ENCODE measurements at regions not wholly inside any gene's neighbourhood (a gene's known extent, or its start where the extent isn't known, plus 50 kb on each side); places are given as distances from the start of the nearest gene placed in this dataset.

DNA sequence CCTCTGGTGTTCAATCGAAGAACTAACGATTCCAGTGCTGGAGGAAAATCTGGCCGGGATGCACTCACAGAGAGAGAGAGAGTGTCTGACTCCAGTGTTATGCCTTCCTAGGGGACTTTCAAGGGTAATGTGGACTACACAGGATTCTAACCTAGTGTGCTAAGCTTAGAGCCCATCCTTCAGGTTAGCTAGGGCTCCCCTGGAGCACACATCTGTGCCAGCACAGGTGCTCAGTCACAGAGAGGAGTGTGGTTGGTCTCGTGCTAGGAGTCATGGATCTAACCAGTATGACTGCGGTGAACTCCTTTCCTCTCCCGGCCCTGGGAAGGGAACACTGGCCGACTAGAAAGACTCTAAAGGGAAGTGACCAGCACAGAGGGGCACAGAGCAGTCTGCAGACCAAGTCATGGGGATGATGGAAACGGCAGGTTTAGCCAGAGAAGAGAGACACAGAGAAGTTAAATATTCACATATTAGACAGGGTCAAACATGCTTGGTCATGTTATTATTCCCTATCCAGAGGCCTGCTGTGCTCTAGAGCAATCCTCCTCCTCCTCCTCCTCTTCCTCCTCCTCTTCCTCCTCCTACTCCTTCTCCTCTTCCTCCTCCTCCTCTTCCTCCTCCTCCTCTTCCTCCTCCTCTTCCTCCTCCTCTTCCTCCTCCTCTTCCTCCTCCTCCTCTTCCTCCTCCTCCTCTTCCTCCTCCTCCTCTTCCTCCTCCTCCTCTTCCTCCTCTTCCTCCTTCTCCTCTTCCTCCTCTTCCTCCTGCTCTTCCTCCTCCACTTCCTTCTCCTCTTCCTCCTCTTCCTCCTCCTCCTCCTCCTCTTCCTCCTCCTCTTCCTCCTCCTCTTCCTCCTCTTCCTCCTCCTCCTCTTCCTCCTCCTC is 280.3 kb downstream of the XXYLT1 start:
- DNase-seq (ENCODE audit: low read depth in 3 of 3) = no peak

DNA sequence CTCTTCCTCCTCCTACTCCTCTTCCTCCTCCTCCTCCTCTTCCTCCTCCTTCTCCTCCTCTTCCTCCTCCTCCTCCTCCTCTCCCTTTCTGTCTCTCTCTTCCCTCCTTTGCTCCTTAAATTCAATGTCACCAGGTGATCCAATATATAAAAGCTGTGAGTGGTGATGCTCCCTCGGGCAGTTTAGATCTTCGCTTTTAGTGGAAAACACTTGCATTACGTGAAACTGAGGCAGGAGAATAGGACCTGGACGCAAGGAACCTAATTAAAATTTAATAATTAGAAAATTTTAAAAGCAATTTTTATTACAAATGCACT is 279.7 kb downstream of the XXYLT1 start:
- no peak for DNase-seq (ENCODE audit: low read depth in 3 of 3)

- DNase-seq (ENCODE audit: low read depth in 3 of 3) = no peak
Observed at GRCh38 chr3:194993896-194994295, 277.1 kb downstream of the XXYLT1 start.

DNA sequence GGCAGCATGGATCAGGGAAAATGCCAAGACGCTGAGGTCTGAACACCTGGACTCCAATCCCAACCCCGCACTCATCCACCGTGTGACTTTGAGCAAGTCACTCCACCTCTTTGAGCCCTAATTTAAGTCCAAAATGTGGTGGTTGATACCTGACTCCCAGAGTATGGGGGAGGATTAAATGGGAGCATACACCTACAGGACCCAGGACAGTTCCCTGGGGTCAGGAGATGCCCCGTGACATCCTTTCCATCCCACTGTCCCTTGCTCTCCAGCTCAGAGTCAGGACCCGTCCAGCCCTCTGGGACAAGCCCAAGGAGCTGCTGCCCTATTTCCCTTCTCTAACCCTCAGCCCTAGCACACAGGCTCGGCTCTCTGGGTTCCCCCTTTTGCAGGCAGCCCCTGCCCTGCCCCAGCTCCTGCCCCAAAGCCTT is 276.4 kb downstream of the XXYLT1 start:
- DNase-seq (ENCODE audit: low read depth in 3 of 3) = no peak

DNA sequence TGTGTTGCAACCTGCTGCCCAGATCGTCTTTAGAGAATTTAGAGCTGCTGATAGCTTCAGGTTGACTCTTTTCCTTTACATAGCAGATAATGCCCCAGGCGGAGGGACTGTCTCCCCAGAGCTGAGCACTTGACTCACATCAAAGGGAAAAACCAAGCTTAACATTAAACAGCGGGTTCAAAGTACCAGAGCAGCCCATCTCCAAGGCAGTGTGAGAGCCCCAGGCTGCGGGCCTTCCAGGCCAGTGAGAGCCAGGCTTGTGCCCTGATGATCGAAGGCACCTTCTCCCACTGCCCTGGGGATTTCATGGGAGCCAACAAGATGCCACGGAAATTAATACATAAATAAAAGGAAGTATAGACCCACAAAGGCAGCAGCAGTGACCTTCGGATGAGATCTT is 275.6 kb downstream of the XXYLT1 start:
- no peak for DNase-seq (ENCODE audit: low read depth in 3 of 3)

DNA sequence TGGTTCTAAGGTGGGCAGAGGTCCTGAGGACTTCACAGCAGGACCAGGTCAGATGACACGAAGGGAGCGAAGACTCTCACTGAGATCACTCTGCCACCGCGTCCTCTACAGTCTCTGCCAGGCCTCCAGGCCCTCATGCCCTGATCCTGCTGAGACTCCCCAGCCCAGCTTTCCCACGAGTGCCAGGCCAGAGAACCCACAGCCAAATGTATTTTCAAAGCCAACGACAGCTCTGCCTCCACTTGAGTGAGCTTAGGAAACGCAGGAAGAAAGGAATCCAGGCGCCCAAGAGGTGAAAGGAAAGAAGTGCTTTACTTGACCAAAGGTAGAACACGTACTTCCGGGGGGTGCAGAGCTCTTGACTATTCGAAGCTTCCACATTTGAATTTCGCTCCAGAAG is 275.0 kb downstream of the XXYLT1 start:
- no peak for DNase-seq (ENCODE audit: low read depth in 3 of 3)

DNA sequence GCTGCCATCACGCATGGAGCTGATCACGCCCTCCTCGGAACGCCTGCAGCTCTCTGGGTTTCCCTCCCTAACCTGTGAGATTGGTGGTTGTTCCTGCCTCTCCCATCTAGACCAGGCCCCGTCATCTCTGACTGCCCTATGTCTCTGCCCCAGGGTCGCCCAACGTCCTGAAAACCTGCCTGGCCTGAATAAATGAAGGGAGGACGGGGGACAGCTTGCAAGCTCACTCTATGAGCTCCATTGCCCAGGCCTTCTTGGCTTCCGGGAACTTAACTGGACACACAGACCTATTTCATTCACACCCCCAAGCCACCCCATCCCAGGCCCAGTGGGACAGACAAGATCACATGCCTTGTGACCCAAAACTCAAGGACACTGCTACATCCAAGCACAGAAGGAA is 274.2 kb downstream of the XXYLT1 start:
- no peak for DNase-seq (ENCODE audit: low read depth in 3 of 3)

DNA sequence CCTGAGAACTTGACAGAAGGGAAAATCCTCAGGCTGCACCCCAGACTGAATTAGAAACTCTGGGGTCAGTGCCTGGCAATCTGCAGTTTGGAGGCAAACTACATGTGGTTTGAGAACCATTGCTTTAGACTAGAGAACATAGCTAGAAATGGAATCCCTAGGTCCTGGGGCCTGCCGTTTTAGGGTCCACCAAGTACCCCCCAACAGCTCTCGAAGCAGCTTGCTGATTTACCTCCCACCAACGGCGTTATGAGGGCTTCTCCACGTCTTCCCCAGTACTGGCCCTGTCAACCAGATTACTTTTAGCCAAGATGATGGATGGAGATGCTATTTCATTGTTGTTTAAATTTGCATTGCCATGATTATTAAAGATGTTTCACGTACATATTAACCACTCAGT is 272.5 kb downstream of the XXYLT1 start:
- no peak for DNase-seq (ENCODE audit: low read depth in 3 of 3)

GRCh38 chr3:194998948-194999347 is 272.0 kb downstream of the XXYLT1 start:
- DNase-seq (ENCODE audit: low read depth in 3 of 3) = no peak

- no peak for DNase-seq (ENCODE audit: low read depth in 3 of 3)
Observed at GRCh38 chr3:194999491-194999890, 271.5 kb downstream of the XXYLT1 start.

DNA sequence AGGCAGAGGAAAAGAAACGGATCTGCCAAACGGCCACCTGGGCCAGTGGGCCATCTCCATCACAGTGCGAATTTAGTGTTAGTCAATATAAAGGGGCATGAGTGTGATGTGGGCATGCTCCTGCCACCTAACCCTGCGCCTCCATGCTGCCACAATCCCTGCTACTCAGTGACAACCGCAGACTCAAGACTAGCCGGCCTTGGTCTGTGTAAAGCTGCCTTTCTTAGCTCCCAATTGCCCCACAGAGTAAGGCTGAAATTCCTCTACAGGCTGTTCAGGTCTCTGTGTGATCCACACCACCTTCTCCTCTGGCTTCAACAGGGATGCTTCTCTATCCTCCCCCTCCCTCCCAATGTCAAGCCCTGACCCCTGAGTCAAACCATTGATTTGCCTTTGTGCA is 269.7 kb downstream of the XXYLT1 start:
- no peak for DNase-seq (ENCODE audit: low read depth in 3 of 3)

DNA sequence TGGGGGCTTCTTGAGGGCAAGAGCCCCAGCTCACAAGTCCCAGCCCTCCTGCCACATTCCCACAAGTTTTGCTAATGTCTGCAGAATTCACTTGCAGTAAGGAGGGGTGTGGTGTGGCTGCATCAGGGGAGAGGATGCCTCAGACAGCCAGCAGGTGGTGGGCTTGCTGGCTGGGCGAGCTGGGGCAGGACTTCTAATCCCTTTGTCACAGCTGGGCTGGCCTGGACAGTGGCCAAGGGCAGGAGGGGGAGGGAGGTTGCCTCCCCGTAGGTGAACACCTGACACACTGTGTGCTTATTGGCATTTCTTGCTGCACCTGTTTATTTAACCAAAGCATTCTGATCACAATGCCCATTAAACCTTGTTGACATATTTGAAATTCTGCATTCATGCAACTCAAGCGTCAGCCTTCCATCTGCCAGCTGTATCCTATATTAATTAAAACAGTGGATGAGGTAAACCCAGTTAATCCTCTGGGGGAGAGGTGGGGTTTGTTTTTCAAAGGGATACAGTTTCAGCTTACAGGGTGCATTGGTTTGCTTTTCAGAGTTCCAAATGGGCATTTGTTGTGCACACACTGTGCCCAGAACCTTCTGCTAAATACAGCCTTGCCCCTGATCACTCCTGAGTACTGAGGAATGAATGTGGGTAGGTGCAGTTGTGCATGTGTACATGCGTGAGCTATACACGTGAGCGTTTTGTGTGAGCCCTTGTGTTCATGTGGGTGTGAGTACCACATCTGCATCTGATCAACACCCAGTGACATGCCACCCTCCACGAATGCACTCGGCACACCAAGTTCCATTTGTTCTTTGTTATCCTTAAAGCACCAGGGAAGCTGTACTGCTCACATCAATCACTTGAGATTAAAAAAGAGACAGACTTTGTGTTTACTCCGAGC is 268.7 kb downstream of the XXYLT1 start:
- peak in 1 of 3 experiments; percentile 13 for DNase-seq (ENCODE audit: low read depth in 3 of 3)

DNA sequence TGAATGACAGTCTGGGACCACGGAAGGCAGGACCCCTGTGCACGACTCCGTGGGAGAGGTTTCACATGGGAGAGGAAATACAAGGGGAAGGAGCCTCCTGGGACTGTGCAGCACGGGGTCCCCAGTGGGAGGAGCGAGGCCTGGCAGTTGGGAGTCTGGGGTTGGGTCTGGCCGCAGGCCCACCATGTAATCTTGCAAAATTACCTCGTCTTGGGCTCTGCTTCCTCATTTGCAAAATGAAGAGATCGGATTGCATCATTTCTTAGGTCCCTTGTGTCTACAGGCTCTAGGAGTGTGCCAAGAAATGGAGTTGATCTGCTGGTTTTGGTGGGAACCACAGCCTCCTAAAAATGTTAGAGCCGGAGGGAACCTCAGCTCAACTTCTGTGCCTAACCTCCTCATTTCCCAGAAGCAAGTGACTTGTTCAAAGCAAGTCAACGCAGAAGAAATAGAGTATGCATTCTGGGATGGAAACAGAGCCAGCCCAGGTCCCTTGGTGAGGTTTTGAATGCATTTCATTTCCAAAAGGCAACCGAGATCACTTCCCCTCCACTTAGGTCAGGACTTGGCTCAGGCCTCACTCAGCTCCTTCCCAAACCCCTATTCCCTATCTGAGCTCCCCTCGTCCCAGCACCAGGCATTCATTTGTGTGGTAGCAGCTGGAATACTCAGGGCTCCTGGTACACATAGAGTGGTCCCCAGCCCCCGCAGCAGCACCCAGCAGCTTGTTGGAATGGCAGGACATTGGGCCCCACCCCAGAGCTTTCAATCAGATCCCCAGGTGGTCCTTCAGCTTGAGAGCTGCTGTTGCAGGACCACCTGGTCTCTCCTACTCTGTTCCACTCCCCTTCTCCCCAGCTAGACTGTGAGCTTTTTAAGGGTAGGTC is 267.7 kb downstream of the XXYLT1 start:
- DNase-seq (ENCODE audit: low read depth in 3 of 3) = no peak

- no peak for DNase-seq (ENCODE audit: low read depth in 3 of 3)
Observed at GRCh38 chr3:195003893-195004289, 267.1 kb downstream of the XXYLT1 start.

- DNase-seq (ENCODE audit: low read depth in 3 of 3) = no peak
Observed at GRCh38 chr3:195004512-195005250, 266.3 kb downstream of the XXYLT1 start.

GRCh38 chr3:195005251-195005620 is 265.7 kb downstream of the XXYLT1 start:
- no peak for DNase-seq (ENCODE audit: low read depth in 3 of 3)

DNA sequence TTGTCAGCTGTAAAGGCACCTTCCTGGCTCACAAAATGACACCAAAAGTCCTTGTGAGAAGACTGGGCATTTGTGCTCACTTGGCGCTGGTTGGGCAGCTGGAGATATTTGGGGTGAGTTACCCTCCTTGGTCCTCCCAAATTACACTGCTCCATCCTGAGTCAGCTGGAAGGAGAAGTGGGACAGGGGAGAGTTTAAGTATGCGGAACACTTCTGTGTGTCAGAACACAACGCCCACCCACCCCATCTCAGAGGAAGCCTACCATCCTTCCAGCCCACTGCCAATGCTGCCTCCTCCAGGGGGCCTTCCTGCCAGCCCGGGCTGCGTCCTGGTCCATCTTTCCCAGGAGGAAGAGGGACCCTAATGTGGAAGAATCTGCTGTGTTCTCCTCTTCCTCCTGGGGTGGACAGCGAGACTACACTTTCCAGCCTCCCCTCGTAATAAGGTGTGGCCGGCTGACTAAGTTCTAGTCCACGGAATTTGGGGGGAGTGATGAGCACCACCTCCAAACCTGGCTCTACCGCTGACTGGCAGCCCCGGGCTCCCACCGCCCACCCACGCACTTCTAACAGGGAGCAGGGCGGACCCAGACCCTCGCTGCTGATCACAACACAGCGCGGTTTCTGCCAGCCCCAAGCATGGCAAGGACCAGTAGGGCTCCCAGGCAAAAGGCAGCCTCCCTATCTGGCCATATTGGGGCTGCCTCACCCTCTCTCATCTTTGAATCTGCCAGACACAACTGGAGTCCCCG is 265.0 kb downstream of the XXYLT1 start:
- no peak for DNase-seq (ENCODE audit: low read depth in 3 of 3)

GRCh38 chr3:195007151-195007550 is 263.8 kb downstream of the XXYLT1 start:
- DNase-seq (ENCODE audit: low read depth in 3 of 3) = no peak

GRCh38 chr3:195007766-195008165 is 263.2 kb downstream of the XXYLT1 start:
- DNase-seq (ENCODE audit: low read depth in 3 of 3) = no peak

- no peak for DNase-seq (ENCODE audit: low read depth in 3 of 3)
Observed at GRCh38 chr3:195008816-195009215, 262.1 kb downstream of the XXYLT1 start.

DNA sequence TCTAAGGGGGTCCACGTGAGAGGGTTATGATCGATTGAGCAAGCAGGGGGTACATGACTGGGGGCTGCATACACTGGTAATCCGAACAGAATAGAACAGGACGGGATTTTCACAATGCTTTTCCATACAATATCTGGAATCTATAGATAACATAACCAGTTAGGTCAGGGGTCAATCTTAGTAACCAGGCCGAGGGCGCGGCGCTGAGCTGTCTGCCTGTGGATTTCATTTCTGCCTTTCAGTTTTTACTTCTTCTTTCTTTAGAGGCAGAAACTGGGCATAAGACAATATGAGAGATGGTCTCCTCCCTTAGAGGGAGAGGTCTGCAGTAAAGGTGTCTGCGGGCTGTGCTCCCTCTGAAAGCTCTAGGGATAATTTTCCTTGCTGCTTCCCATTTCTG is 261.3 kb downstream of the XXYLT1 start:
- DNase-seq (ENCODE audit: low read depth in 3 of 3) = no peak
